ENCODE measurements at regions not wholly inside any gene's neighbourhood (a gene's known extent, or its start where the extent isn't known, plus 50 kb on each side); places are given as distances from the start of the nearest gene placed in this dataset.

- no peak for TF ChIP-seq SIN3A (IDR thresholded peaks at IDR 0.05; ENCODE audit: borderline replicate concordance, insufficient read depth, low read length)
- no peak for TF ChIP-seq TAF1 (IDR thresholded peaks at IDR 0.05; ENCODE audit: borderline replicate concordance, insufficient read depth, low read length)
- TF ChIP-seq FOXP2 (optimal IDR thresholded peaks at IDR 0.05; ENCODE audit: borderline replicate concordance, extremely low read depth, extremely low read length, insufficient read depth): no peak
- no peak for TF ChIP-seq POLR2AphosphoS5 (IDR thresholded peaks at IDR 0.05; ENCODE audit: low read depth, low read length)
- TF ChIP-seq REST (IDR thresholded peaks at IDR 0.05; ENCODE audit: insufficient read depth in 1 of 2, low read depth in 2 of 2, low read length in 2 of 2): no peak
Measured at GRCh38 chr1:18018366-18018765, 89.2 kb upstream of the IGSF21 start.

- no peak for TF ChIP-seq TAF1 (IDR thresholded peaks at IDR 0.05; ENCODE audit: borderline replicate concordance, insufficient read depth, low read length)
- TF ChIP-seq REST (IDR thresholded peaks at IDR 0.05; ENCODE audit: insufficient read depth in 1 of 2, low read depth in 2 of 2, low read length in 2 of 2): no peak
- no peak for TF ChIP-seq SIN3A (IDR thresholded peaks at IDR 0.05; ENCODE audit: borderline replicate concordance, insufficient read depth, low read length)
- no peak for TF ChIP-seq FOXP2 (optimal IDR thresholded peaks at IDR 0.05; ENCODE audit: borderline replicate concordance, extremely low read depth, extremely low read length, insufficient read depth)
- TF ChIP-seq POLR2AphosphoS5 (IDR thresholded peaks at IDR 0.05; ENCODE audit: low read depth, low read length): no peak
Measured at GRCh38 chr1:18020021-18020817, 87.4 kb upstream of the IGSF21 start.

- TF ChIP-seq REST (IDR thresholded peaks at IDR 0.05; ENCODE audit: insufficient read depth in 1 of 2, low read depth in 2 of 2, low read length in 2 of 2) (no peak), SIN3A (IDR thresholded peaks at IDR 0.05; ENCODE audit: borderline replicate concordance, insufficient read depth, low read length) (no peak), POLR2AphosphoS5 (IDR thresholded peaks at IDR 0.05; ENCODE audit: low read depth, low read length) (no peak), FOXP2 (optimal IDR thresholded peaks at IDR 0.05; ENCODE audit: borderline replicate concordance, extremely low read depth, extremely low read length, insufficient read depth) (no peak), TAF1 (IDR thresholded peaks at IDR 0.05; ENCODE audit: borderline replicate concordance, insufficient read depth, low read length) (no peak)
Measured at GRCh38 chr1:18021242-18021641, 86.4 kb upstream of the IGSF21 start.

GRCh38 chr1:18032172-18032859, 75.3 kb upstream of the IGSF21 start:
- TF ChIP-seq POLR2AphosphoS5 (IDR thresholded peaks at IDR 0.05; ENCODE audit: low read depth, low read length) (no peak), TAF1 (IDR thresholded peaks at IDR 0.05; ENCODE audit: borderline replicate concordance, insufficient read depth, low read length) (no peak), FOXP2 (optimal IDR thresholded peaks at IDR 0.05; ENCODE audit: borderline replicate concordance, extremely low read depth, extremely low read length, insufficient read depth) (no peak), REST (IDR thresholded peaks at IDR 0.05; ENCODE audit: insufficient read depth in 1 of 2, low read depth in 2 of 2, low read length in 2 of 2) (no peak), SIN3A (IDR thresholded peaks at IDR 0.05; ENCODE audit: borderline replicate concordance, insufficient read depth, low read length) (no peak)
